ENCODE measurements at regions not wholly inside any gene's neighbourhood (a gene's known extent, or its start where the extent isn't known, plus 50 kb on each side); places are given as distances from the start of the nearest gene placed in this dataset.
"Not testable (repeated sequence)": the region's sequence is repeated elsewhere in the genome, so short reads cannot be mapped to it uniquely, and the experiment has no call there.

GRCh38 chr16:13632504-13632903 lies 287.4 kb upstream of the ERCC4 start:
- DNase-seq = not testable (repeated sequence)

GRCh38 chr16:13633391-13633861 lies 286.5 kb upstream of the ERCC4 start:
- DNase-seq = no peak

- DNase-seq = no peak
These were observed 285.7 kb upstream of the ERCC4 start for GRCh38 chr16:13634253-13634652.

GRCh38 chr16:13634959-13635358 lies 285.0 kb upstream of the ERCC4 start:
- DNase-seq = peak; percentile 49 to 66

GRCh38 chr16:13638218-13638617 lies 281.7 kb upstream of the ERCC4 start:
- no peak for DNase-seq

GRCh38 chr16:13643412-13643811 lies 276.5 kb upstream of the ERCC4 start:
- no peak for DNase-seq

GRCh38 chr16:13645601-13646245 lies 274.2 kb upstream of the ERCC4 start:
- DNase-seq = no peak

- DNase-seq = no peak
These were observed 259.1 kb upstream of the ERCC4 start for GRCh38 chr16:13660807-13661206.

GRCh38 chr16:13665876-13666275 lies 254.1 kb upstream of the ERCC4 start:
- DNase-seq = no peak

GRCh38 chr16:13672196-13672595 lies 247.8 kb upstream of the ERCC4 start:
- DNase-seq = no peak

GRCh38 chr16:13680021-13680889 lies 239.7 kb upstream of the ERCC4 start:
- DNase-seq = no peak

- DNase-seq = no peak
These were observed 235.0 kb upstream of the ERCC4 start for GRCh38 chr16:13684819-13685563.

GRCh38 chr16:13696017-13696416 lies 223.9 kb upstream of the ERCC4 start:
- DNase-seq = no peak

GRCh38 chr16:13697013-13697412 lies 222.9 kb upstream of the ERCC4 start:
- no peak for DNase-seq

- no peak for DNase-seq
These were observed 222.4 kb upstream of the ERCC4 start for GRCh38 chr16:13697568-13697967.

GRCh38 chr16:13702614-13703013 lies 217.3 kb upstream of the ERCC4 start:
- DNase-seq = no peak

GRCh38 chr16:13708347-13709120 lies 211.4 kb upstream of the ERCC4 start:
- peak; percentile 88 to 90 for DNase-seq

- no peak for DNase-seq
These were observed 201.2 kb upstream of the ERCC4 start for GRCh38 chr16:13718748-13719147.

GRCh38 chr16:13727943-13728342 lies 192.0 kb upstream of the ERCC4 start:
- DNase-seq = no peak

- no peak for DNase-seq
These were observed 186.4 kb upstream of the ERCC4 start for GRCh38 chr16:13733561-13733960.

- DNase-seq = peak in 1 of 2 experiments; percentile 23
These were observed 180.2 kb upstream of the ERCC4 start for GRCh38 chr16:13739621-13740373.

GRCh38 chr16:13742928-13743327 lies 177.0 kb upstream of the ERCC4 start:
- no peak for DNase-seq

Measured in NCI-H526 (cell line).